Neutrophil (primary cell): ENCODE measurements at regions not wholly inside any gene's neighbourhood (a gene's known extent, or its start where the extent isn't known, plus 50 kb on each side); places are given as distances from the start of the nearest gene placed in this dataset.

Source experiments
- H3K27ac ChIP-seq: fragments of 200-600 bp; sonication (generic); 2 replicates; pipeline ENCODE4 v1.5.1; 2016; ENCODE audit warnings: mild to moderate bottlenecking, moderate library complexity
- H3K27me3 ChIP-seq: fragments of 200-600 bp; sonication (generic); 2 replicates; pipeline ENCODE4 v1.6.0; 2016; ENCODE audit warnings: mild to moderate bottlenecking
- H3K36me3 ChIP-seq: fragments of 200-600 bp; sonication (generic); 2 replicates; pipeline ENCODE4 v1.5.1; 2017
- H3K4me1 ChIP-seq, 2 experiments: fragments of 200-600 bp in 1 of 2; sonication (generic) in 1 of 2; 1 replicate in 1 of 2; 2 replicates in 1 of 2; pipeline versions ENCODE4 v1.5.1 to v1.6.1; 2013 to 2016; ENCODE audit warnings: low read depth in 1 of 2, low read length in 1 of 2, mild to moderate bottlenecking in 1 of 2, moderate library complexity in 1 of 2; ENCODE audit not compliant: control insufficient read depth in 1 of 2, insufficient read depth in 1 of 2
- H3K4me3 ChIP-seq, 2 experiments: fragments of 200-600 bp in 1 of 2; sonication (generic) in 1 of 2; 1 replicate in 1 of 2; 2 replicates in 1 of 2; pipeline ENCODE4 v1.5.1; 2013 to 2016; ENCODE audit warnings: low read depth in 1 of 2, low read length in 1 of 2, mild to moderate bottlenecking in 1 of 2, moderate library complexity in 1 of 2
- H3K9me3 ChIP-seq: fragments of 200-600 bp; sonication (generic); 2 replicates; pipeline ENCODE4 v1.5.1; 2016
- CTCF ChIP-seq: fragments of 200-600 bp; sonication (generic); IDR thresholded peaks from 2 replicates; pipeline ENCODE4 v1.5.1; 2016; ENCODE audit warnings: antibody characterized with exemption

- no peaks in the 10 kb centered on the region for H3K27me3 ChIP-seq
- no peaks in the 10 kb centered on the region for H3K36me3 ChIP-seq
- no peak overlapping the region for H3K27ac ChIP-seq
- H3K4me1 ChIP-seq = no peaks in the 10 kb centered on the region
- TF ChIP-seq CTCF = no peak
- no peaks in the 10 kb centered on the region for H3K9me3 ChIP-seq
- H3K4me3 ChIP-seq = no peak overlapping the region
Measured at GRCh38 chr6:145498425-145498824, 236.9 kb downstream of the EPM2A start.

- no peaks in the 10 kb centered on the region for H3K27me3 ChIP-seq
- H3K4me1 ChIP-seq = no peaks in the 10 kb centered on the region
- no peaks in the 10 kb centered on the region for H3K9me3 ChIP-seq
- H3K27ac ChIP-seq = no peak overlapping the region
- TF ChIP-seq CTCF = no peak
- no peaks in the 10 kb centered on the region for H3K36me3 ChIP-seq
- H3K4me3 ChIP-seq = no peak overlapping the region
Measured at GRCh38 chr6:145502416-145502815, 232.9 kb downstream of the EPM2A start.

GRCh38 chr6:145506136-145506535 is 229.2 kb downstream of the EPM2A start:
- no peak for TF ChIP-seq CTCF
- Histone ChIP-seq H3K9me3 (no peaks in the 10 kb centered on the region), H3K4me3 (no peak overlapping the region)

GRCh38 chr6:145506565-145506964 is 228.8 kb downstream of the EPM2A start:
- Histone ChIP-seq H3K27me3 (no peaks in the 10 kb centered on the region), H3K27ac (no peak overlapping the region), H3K36me3 (no peaks in the 10 kb centered on the region), H3K9me3 (no peaks in the 10 kb centered on the region), H3K4me1 (no peaks in the 10 kb centered on the region), H3K4me3 (no peak overlapping the region)
- TF ChIP-seq CTCF = no peak

More at GRCh38 chr6:145506136-145506535, 229.2 kb downstream of the EPM2A start:
- no peaks in the 10 kb centered on the region for H3K27me3 ChIP-seq
- no peak overlapping the region for H3K27ac ChIP-seq
- H3K36me3 ChIP-seq = no peaks in the 10 kb centered on the region
- H3K4me1 ChIP-seq = no peaks in the 10 kb centered on the region

- H3K9me3 ChIP-seq = no peaks in the 10 kb centered on the region
- no peak overlapping the region for H3K4me3 ChIP-seq
- TF ChIP-seq CTCF = no peak
- H3K27me3 ChIP-seq = no peaks in the 10 kb centered on the region
- H3K36me3 ChIP-seq = no peaks in the 10 kb centered on the region
- no peak overlapping the region for H3K27ac ChIP-seq
- no peaks in the 10 kb centered on the region for H3K4me1 ChIP-seq
Measured at GRCh38 chr6:145507239-145507638, 228.1 kb downstream of the EPM2A start.

GRCh38 chr6:145508107-145508506 is 227.2 kb downstream of the EPM2A start:
- no peaks in the 10 kb centered on the region for H3K9me3 ChIP-seq
- TF ChIP-seq CTCF = no peak
- no peak overlapping the region for H3K4me3 ChIP-seq
- H3K36me3 ChIP-seq = no peaks in the 10 kb centered on the region
- H3K4me1 ChIP-seq = no peaks in the 10 kb centered on the region
- H3K27me3 ChIP-seq = no peaks in the 10 kb centered on the region
- no peak overlapping the region for H3K27ac ChIP-seq
